Nephron progenitor cell (in vitro differentiated cells): ENCODE measurements at regions not wholly inside any gene's neighbourhood (a gene's known extent, or its start where the extent isn't known, plus 50 kb on each side); places are given as distances from the start of the nearest gene placed in this dataset.

Experiments used
- DNase-seq: peaks from one replicate; pipeline ENCODE4 v3.0.0; 2021
- H3K27ac Mint-ChIP-seq: 2 replicates; pipeline ENCODE4 v1.8.0; 2021; ENCODE audit warnings: mild to moderate bottlenecking, moderate library complexity, mixed read lengths
- H3K27me3 Mint-ChIP-seq: 2 replicates; pipeline ENCODE4 v1.8.0; 2021; ENCODE audit warnings: mild to moderate bottlenecking, low read depth, mixed read lengths; ENCODE audit not compliant: poor library complexity
- H3K36me3 Mint-ChIP-seq: 2 replicates; pipeline ENCODE4 v1.8.0; 2021; ENCODE audit warnings: low read depth, mixed read lengths
- H3K4me1 Mint-ChIP-seq: 2 replicates; pipeline ENCODE4 v1.8.0; 2021; ENCODE audit warnings: mixed read lengths
- H3K4me3 Mint-ChIP-seq: 2 replicates; pipeline ENCODE4 v1.8.0; 2021; ENCODE audit warnings: mild to moderate bottlenecking, moderate library complexity, mixed read lengths
- H3K9me3 Mint-ChIP-seq: 2 replicates; pipeline ENCODE4 v1.8.0; 2021; ENCODE audit warnings: mild to moderate bottlenecking, moderate library complexity, mixed read lengths
- CTCF ChIP-seq: fragments of 200-600 bp; sonication (generic); IDR thresholded peaks from 2 replicates; pipeline ENCODE4 v1.5.0; 2021; ENCODE audit warnings: antibody characterized with exemption

- H3K27ac Mint-ChIP-seq, result no peak overlapping the region
These were observed 1008.8 kb downstream of the ROBO2 start for GRCh38 chr3:78048698-78049097.

GRCh38 chr3:78049521-78049920, 1009.6 kb downstream of the ROBO2 start:
- no peak for TF ChIP-seq CTCF
- Mint-ChIP-seq H3K27me3 (no peaks in the 10 kb centered on the region), H3K4me3 (no peak overlapping the region), H3K9me3 (no peaks in the 10 kb centered on the region), H3K27ac (no peak overlapping the region), H3K36me3 (no peaks in the 10 kb centered on the region), H3K4me1 (no peaks in the 10 kb centered on the region)
- DNase-seq, result no peak

More at GRCh38 chr3:78048698-78049097, 1008.8 kb downstream of the ROBO2 start:
- H3K9me3 Mint-ChIP-seq, result no peaks in the 10 kb centered on the region
- no peak for TF ChIP-seq CTCF
- no peak overlapping the region for H3K4me3 Mint-ChIP-seq
- no peaks in the 10 kb centered on the region for H3K4me1 Mint-ChIP-seq
- H3K27me3 Mint-ChIP-seq, result no peaks in the 10 kb centered on the region
- DNase-seq, result no peak
- no peaks in the 10 kb centered on the region for H3K36me3 Mint-ChIP-seq

GRCh38 chr3:78050276-78051065, 1010.6 kb downstream of the ROBO2 start:
- TF ChIP-seq CTCF, result no peak
- Mint-ChIP-seq H3K9me3 (peaks cover 3% of the 10 kb centered on the region), H3K27ac (no peak overlapping the region), H3K36me3 (no peaks in the 10 kb centered on the region), H3K27me3 (peaks cover 2% of the 10 kb centered on the region), H3K4me3 (no peak overlapping the region), H3K4me1 (no peaks in the 10 kb centered on the region)
- no peak for DNase-seq

GRCh38 chr3:78052746-78053145, 1012.8 kb downstream of the ROBO2 start:
- no peak for DNase-seq
- TF ChIP-seq CTCF, result no peak
- Mint-ChIP-seq H3K9me3 (peaks cover 14% of the 10 kb centered on the region), H3K27ac (no peak overlapping the region), H3K36me3 (no peaks in the 10 kb centered on the region), H3K4me1 (no peaks in the 10 kb centered on the region), H3K4me3 (no peak overlapping the region), H3K27me3 (peaks cover 3% of the 10 kb centered on the region)

DNA sequence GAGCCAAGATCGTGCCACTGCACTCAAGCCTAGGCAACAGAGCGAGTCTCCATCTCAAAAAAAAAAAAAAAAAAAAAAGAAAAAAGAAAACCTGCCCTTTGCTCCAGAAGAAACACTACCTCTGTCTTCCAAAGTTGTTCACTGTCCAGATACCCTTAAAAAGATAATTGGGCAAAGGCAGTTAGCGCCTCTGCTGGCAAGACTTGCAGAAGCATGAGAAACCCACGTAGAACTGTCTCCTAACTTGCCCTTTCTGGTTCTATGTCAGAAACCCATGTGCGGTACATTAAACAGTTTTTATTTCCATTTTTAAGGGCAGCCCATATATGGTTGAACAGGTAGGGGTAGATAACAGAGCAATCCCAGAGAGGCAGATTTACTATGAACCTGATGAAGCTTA, 1026.4 kb downstream of the ROBO2 start:
- Mint-ChIP-seq H3K4me3 (no peak overlapping the region), H3K27ac (no peak overlapping the region), H3K9me3 (no peaks in the 10 kb centered on the region), H3K4me1 (no peaks in the 10 kb centered on the region), H3K27me3 (no peaks in the 10 kb centered on the region), H3K36me3 (no peaks in the 10 kb centered on the region)
- DNase-seq, result no peak
- no peak for TF ChIP-seq CTCF

GRCh38 chr3:78070188-78070587, 1030.3 kb downstream of the ROBO2 start:
- H3K9me3 Mint-ChIP-seq, result peaks cover 3% of the 10 kb centered on the region
- no peak overlapping the region for H3K4me3 Mint-ChIP-seq
- no peaks in the 10 kb centered on the region for H3K27me3 Mint-ChIP-seq
- H3K27ac Mint-ChIP-seq, result no peak overlapping the region
- DNase-seq, result no peak
- H3K36me3 Mint-ChIP-seq, result no peaks in the 10 kb centered on the region
- TF ChIP-seq CTCF, result no peak
- H3K4me1 Mint-ChIP-seq, result no peaks in the 10 kb centered on the region
